Smooth muscle cell (in vitro differentiated cells): ENCODE measurements at regions not wholly inside any gene's neighbourhood (a gene's known extent, or its start where the extent isn't known, plus 50 kb on each side); places are given as distances from the start of the nearest gene placed in this dataset.

Source experiments
- DNase-seq: peaks from one replicate; lab custom pipeline; 2025; ENCODE audit not compliant: unreplicated experiment; lab: John Stamatoyannopoulos, UW
- H2AFZ ChIP-seq: fragments of 200-600 bp; sonication (generic); 2 replicates; pipeline ENCODE4 v1.6.0; 2016; ENCODE audit warnings: antibody characterized with exemption, low read depth, mild to moderate bottlenecking
- H3F3A ChIP-seq: fragments of 200-600 bp; sonication (generic); 2 replicates; pipeline ENCODE4 v1.6.0; 2017; ENCODE audit warnings: antibody characterized with exemption, low read depth
- H3K27ac ChIP-seq: fragments of 200-600 bp; sonication (generic); 2 replicates; pipeline ENCODE4 v1.5.1; 2016; ENCODE audit warnings: low read depth, mild to moderate bottlenecking
- H3K27me3 ChIP-seq: fragments of 200-600 bp; sonication (generic); 2 replicates; pipeline ENCODE4 v1.6.1; 2016; ENCODE audit warnings: low read depth, mild to moderate bottlenecking
- H3K36me3 ChIP-seq: fragments of 200-600 bp; sonication (generic); 2 replicates; pipeline ENCODE4 v1.5.1; 2016; ENCODE audit warnings: low read depth
- H3K4me1 ChIP-seq: fragments of 200-600 bp; sonication (generic); 2 replicates; pipeline ENCODE4 v1.5.1; 2016; ENCODE audit warnings: low read depth
- H3K4me2 ChIP-seq: fragments of 200-600 bp; sonication (generic); 2 replicates; pipeline ENCODE4 v1.6.0; 2016; ENCODE audit warnings: mild to moderate bottlenecking
- H3K4me3 ChIP-seq: fragments of 200-600 bp; sonication (generic); 2 replicates; pipeline ENCODE4 v1.5.1; 2016; ENCODE audit warnings: mild to moderate bottlenecking
- H3K79me2 ChIP-seq: fragments of 200-600 bp; sonication (generic); 2 replicates; pipeline ENCODE4 v1.6.0; 2016; ENCODE audit warnings: low read depth, mild to moderate bottlenecking
- H3K9ac ChIP-seq: fragments of 200-600 bp; sonication (generic); 2 replicates; pipeline ENCODE4 v1.6.0; 2016; ENCODE audit warnings: low read depth
- H3K9me3 ChIP-seq: fragments of 200-600 bp; sonication (generic); replicated peaks from 2 replicates; pipeline ENCODE4 v1.5.1; 2016; ENCODE audit warnings: low read depth
- H4K20me1 ChIP-seq: fragments of 200-600 bp; sonication (generic); 2 replicates; pipeline ENCODE4 v1.6.0; 2016; ENCODE audit warnings: low read depth
- WGBS: methylation state at CpG from one replicate; pipeline ENCODE4 v1.1.7; 2016; ENCODE audit warnings: low lambda C conversion rate; 5-methylcytosine and 5-hydroxymethylcytosine counted together
- TF ChIP-seq, protein P1 (sequence below): fragments of 200-600 bp; sonication (generic); IDR thresholded peaks from 2 replicates; pipeline ENCODE4 v1.5.1; 2017; ENCODE audit warnings: borderline replicate concordance, mild to moderate bottlenecking, antibody characterized with exemption; ENCODE audit not compliant: insufficient read depth, poor library complexity, severe bottlenecking

- DNase-seq: no peak
- no peaks in the 10 kb centered on the region for H4K20me1 ChIP-seq
- no peaks in the 10 kb centered on the region for H3K36me3 ChIP-seq
- H3K79me2 ChIP-seq: no peaks in the 10 kb centered on the region
- no peak overlapping the region for H3K9ac ChIP-seq
- no peak overlapping the region for H3K4me2 ChIP-seq
- H3K27me3 ChIP-seq: no peaks in the 10 kb centered on the region
- H3F3A ChIP-seq: no peaks in the 10 kb centered on the region
- H3K9me3 ChIP-seq: no peaks in the 10 kb centered on the region
- no peaks in the 10 kb centered on the region for H3K4me1 ChIP-seq
- TF ChIP-seq, protein P1, sequence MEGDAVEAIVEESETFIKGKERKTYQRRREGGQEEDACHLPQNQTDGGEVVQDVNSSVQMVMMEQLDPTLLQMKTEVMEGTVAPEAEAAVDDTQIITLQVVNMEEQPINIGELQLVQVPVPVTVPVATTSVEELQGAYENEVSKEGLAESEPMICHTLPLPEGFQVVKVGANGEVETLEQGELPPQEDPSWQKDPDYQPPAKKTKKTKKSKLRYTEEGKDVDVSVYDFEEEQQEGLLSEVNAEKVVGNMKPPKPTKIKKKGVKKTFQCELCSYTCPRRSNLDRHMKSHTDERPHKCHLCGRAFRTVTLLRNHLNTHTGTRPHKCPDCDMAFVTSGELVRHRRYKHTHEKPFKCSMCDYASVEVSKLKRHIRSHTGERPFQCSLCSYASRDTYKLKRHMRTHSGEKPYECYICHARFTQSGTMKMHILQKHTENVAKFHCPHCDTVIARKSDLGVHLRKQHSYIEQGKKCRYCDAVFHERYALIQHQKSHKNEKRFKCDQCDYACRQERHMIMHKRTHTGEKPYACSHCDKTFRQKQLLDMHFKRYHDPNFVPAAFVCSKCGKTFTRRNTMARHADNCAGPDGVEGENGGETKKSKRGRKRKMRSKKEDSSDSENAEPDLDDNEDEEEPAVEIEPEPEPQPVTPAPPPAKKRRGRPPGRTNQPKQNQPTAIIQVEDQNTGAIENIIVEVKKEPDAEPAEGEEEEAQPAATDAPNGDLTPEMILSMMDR: no peak
- no peak overlapping the region for H3K4me3 ChIP-seq
- H3K27ac ChIP-seq: no peak overlapping the region
- H2AFZ ChIP-seq: peak overlapping the region; percentile 35
- 92% methylated on average over 7 of the region's 7 CpGs for WGBS
These were observed 84.8 kb upstream of the PHF14 start for GRCh38 chr7:10888861-10889260.

DNA sequence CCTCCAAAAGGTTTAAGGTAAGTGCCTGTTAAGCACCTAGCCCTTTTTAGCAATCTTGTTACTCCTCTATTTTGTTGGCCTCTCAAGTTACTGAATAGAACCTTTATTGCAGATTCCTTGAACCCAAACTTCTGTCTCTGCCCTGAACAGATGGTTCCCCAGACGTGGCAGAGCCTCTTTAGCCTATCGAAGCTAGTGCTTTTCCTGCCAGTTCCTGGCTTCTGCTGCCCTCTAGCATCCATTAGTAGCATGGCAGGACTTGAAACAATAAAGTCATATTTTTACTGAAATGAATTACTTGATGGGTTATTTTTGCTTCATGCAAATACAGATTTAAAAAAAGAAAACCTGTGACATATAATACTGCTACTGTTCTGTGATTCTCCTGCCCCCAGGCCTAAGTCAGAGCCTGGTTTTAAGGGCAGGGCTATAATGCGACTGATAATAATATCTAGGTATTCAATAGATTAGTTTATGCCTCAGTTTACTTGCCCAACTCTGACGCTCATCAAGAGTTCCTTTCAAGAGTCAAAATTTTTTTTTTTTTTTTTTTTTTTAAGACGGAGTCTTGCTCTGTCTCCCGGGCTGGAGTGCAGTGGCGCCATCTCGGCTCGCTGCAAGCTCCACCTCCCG lies 84.3 kb upstream of the PHF14 start:
- 70% methylated on average over 10 of the region's 10 CpGs for WGBS
- H3K4me3 ChIP-seq: no peak overlapping the region
- H3F3A ChIP-seq: no peaks in the 10 kb centered on the region
- no peaks in the 10 kb centered on the region for H3K4me1 ChIP-seq
- H3K9ac ChIP-seq: no peak overlapping the region
- no peaks in the 10 kb centered on the region for H3K9me3 ChIP-seq
- TF ChIP-seq, protein P1: peak; percentile 92
- H3K79me2 ChIP-seq: no peaks in the 10 kb centered on the region
- peak overlapping the region; percentile 35 for H2AFZ ChIP-seq
- DNase-seq: no peak
- H4K20me1 ChIP-seq: no peaks in the 10 kb centered on the region
- no peak overlapping the region for H3K4me2 ChIP-seq
- no peak overlapping the region for H3K27ac ChIP-seq
- H3K27me3 ChIP-seq: no peaks in the 10 kb centered on the region
- H3K36me3 ChIP-seq: no peaks in the 10 kb centered on the region

DNA sequence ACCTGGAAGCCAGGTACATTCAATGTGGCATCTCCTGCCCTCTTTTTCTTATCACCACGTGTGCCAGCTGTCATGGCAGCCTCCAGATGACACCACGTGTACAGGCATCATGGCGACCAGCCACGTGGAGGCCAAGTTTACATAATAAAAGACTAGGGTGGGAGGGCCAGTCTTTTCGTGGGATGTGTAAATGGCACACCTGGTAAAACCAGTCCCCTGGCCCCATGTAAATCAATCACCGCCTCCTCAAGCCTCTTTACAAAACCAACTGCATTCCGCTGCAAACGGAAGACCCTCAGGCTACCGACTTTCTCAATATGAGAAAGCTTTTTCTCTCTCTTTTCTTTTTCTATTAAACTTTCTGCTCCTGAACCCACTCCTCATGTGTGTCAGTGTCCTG lies 65.1 kb upstream of the PHF14 start:
- 28% methylated on average over 9 of the region's 9 CpGs for WGBS

More for the DNA sequence above, 65.1 kb upstream of the PHF14 start:
- Histone ChIP-seq H3K9me3 (no peaks in the 10 kb centered on the region), H3K79me2 (no peaks in the 10 kb centered on the region), H3K27me3 (no peaks in the 10 kb centered on the region), H3F3A (no peaks in the 10 kb centered on the region), H3K9ac (no peak overlapping the region), H2AFZ (no peak overlapping the region), H4K20me1 (no peaks in the 10 kb centered on the region), H3K4me1 (no peaks in the 10 kb centered on the region), H3K36me3 (no peaks in the 10 kb centered on the region), H3K4me3 (no peak overlapping the region), H3K4me2 (no peak overlapping the region), H3K27ac (no peak overlapping the region)
- no peak for DNase-seq
- TF ChIP-seq, protein P1: no peak
